Astrocyte of the spinal cord (primary cell): ENCODE measurements at regions not wholly inside any gene's neighbourhood (a gene's known extent, or its start where the extent isn't known, plus 50 kb on each side); places are given as distances from the start of the nearest gene placed in this dataset.
"Not testable (repeated sequence)": the region's sequence is repeated elsewhere in the genome, so short reads cannot be mapped to it uniquely, and the experiment has no call there.

ENCODE experiments used
- DNase-seq: peaks from one replicate; pipeline ENCODE4 v3.0.0; 2011; ENCODE audit warnings: low read depth, low spot score
- H3K4me3 ChIP-seq: 2 replicates; pipeline ENCODE4 v1.5.1; 2011; ENCODE audit warnings: low read depth, mild to moderate bottlenecking, low read length, moderate library complexity
- in situ Hi-C: cut with HindIII; loops from 2 replicates; pipeline ENCODE4 v1.10.0; 2017; ENCODE audit warnings: low sequenced_read_pairs
- TF ChIP-seq, protein P1 (sequence below): IDR thresholded peaks from 2 replicates; pipeline ENCODE4 v1.5.1; 2012; ENCODE audit warnings: low read depth, mild to moderate bottlenecking, low read length, inconsistent platforms

DNA sequence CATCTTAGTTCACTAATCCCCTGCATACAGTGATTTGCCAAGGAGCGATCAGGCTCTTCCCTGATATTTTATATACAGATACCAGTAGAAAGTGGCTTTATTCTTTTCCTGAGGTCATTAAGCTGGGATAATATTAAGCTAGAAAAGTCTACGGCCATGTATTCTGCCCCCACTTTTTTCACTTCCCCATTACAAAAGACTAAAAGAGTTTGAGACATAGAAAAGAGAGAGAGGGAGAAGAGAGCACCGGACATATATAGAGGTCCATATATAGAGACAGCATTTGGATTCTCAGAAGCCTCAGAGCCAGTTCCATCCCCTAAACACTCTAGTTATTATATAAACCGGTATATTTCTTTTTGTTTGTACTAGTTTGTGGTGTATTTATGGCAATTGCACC lies 166.5 kb upstream of the ANKFN1 start:
- no peak overlapping the region for H3K4me3 ChIP-seq
- in situ Hi-C loops: no loop called here
- TF ChIP-seq, protein P1, sequence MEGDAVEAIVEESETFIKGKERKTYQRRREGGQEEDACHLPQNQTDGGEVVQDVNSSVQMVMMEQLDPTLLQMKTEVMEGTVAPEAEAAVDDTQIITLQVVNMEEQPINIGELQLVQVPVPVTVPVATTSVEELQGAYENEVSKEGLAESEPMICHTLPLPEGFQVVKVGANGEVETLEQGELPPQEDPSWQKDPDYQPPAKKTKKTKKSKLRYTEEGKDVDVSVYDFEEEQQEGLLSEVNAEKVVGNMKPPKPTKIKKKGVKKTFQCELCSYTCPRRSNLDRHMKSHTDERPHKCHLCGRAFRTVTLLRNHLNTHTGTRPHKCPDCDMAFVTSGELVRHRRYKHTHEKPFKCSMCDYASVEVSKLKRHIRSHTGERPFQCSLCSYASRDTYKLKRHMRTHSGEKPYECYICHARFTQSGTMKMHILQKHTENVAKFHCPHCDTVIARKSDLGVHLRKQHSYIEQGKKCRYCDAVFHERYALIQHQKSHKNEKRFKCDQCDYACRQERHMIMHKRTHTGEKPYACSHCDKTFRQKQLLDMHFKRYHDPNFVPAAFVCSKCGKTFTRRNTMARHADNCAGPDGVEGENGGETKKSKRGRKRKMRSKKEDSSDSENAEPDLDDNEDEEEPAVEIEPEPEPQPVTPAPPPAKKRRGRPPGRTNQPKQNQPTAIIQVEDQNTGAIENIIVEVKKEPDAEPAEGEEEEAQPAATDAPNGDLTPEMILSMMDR: no peak
- DNase-seq: no peak

DNA sequence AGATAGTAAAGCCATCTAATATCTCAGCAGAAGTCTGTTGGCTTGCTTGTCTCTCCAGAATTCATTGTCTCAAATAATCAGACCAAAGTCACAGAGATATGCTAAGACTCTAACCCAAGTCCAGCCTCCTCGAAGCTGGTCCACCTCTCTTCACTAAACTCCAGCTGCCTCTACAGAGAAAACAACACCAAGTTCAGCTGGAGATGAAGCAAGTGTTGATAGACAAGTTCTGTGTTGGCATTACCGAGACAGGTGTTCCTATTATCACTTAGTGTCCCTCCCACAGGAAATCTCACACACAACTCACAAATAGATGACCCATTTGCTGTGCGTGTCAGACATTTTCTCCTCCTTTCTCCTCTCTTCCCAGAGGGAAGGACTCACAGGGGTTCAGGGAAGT lies 164.4 kb upstream of the ANKFN1 start:
- in situ Hi-C loops: no loop called here
- TF ChIP-seq, protein P1: no peak
- H3K4me3 ChIP-seq: no peak overlapping the region
- DNase-seq: no peak

DNA sequence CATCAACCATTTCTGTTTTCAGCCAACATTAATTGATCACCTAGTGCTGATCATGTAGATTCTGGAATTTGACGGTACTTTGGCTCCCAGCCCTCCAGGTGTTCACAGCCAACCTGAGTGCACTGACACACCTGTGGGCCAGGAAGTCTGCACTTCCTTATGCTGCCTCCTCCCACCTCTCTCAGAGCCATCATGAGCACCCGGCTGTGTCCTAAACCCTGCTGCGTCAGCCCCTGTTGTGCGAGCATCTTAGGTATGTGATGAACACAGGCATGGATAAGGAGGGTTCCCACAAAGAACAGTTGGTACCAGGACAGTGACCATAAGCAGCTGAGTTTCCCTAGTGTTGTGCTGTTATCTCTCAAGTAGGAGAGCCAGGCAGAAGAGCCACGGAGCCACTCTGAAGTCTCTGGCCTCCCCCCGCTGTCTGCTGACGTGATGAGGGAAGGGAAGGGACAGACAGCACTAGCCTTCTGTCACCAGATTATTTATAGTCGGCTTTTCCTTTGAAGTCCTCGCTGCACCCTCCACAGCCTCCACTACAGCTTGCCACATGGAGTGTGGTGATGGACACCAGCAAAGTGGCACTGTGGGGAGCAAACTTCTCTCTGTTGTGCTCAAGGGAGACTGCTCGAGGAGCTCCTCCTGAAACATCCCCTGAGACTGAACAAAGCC lies 162.8 kb upstream of the ANKFN1 start:
- in situ Hi-C loops: no loop called here

DNA sequence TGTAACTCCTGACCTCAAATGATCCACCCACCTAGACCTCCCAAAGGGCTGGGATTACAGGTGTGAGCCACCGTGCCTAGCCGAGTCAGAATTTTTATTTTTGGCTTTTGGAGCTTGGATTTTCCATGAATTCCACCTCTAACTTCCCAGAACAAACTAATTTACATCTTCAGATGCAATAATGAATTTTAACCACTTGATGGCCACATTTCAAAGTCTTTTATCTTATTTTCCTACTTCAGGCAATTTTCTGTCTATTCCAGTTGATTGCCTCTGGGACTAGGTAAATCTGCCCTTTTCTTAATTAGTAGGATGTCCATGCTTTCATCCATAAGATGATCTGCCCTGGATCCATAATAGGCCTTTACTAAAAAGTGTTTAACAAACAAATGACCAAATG lies 156.4 kb upstream of the ANKFN1 start:
- in situ Hi-C loops: no loop called here
- TF ChIP-seq, protein P1: no peak
- DNase-seq: no peak
- no peak overlapping the region for H3K4me3 ChIP-seq

More for the DNA sequence above, 162.8 kb upstream of the ANKFN1 start:
- TF ChIP-seq, protein P1: no peak
- H3K4me3 ChIP-seq: no peak overlapping the region
- DNase-seq: no peak

DNA sequence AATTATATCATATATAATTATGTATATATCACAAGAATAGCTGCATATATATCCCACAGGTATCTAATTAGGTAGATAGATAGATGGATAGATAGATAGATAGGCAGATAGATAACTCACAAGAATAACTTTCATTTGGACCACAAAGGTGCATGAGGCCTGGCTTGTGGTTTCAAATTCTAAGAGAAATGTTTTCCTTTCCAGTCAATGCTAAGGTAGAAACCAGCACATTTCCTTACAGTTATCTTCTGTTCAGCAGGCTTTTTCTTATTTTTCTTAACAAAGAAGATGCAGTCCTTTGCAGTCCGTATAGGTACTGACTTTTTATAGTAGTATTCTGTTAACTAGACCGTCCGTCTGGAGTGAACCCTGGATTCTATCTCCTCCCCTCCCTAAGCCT lies 152.9 kb upstream of the ANKFN1 start:
- in situ Hi-C loops: no loop called here
- TF ChIP-seq, protein P1: no peak
- DNase-seq: no peak
- no peak overlapping the region for H3K4me3 ChIP-seq

DNA sequence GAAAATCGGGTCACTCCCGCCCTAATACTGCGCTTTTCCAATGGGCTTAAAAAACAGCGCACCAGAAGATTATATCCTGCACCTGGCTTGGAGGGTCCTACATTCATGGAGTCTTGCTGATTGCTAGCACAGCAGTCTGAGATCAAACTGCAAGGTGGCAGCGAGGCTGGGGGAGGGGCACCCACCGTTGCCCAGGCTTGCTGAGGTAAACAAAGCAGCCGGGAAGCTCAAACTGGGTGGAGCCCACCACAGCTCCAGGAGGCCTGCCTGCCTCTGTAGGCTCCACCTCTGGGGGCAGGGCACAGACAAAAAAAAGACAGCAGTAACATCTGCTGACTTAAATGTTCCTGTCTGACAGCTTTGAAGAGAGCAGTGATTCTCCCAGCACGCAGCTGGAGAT lies 150.6 kb upstream of the ANKFN1 start:
- in situ Hi-C loops, DNase-seq, H3K4me3 ChIP-seq: not testable (repeated sequence)

DNA sequence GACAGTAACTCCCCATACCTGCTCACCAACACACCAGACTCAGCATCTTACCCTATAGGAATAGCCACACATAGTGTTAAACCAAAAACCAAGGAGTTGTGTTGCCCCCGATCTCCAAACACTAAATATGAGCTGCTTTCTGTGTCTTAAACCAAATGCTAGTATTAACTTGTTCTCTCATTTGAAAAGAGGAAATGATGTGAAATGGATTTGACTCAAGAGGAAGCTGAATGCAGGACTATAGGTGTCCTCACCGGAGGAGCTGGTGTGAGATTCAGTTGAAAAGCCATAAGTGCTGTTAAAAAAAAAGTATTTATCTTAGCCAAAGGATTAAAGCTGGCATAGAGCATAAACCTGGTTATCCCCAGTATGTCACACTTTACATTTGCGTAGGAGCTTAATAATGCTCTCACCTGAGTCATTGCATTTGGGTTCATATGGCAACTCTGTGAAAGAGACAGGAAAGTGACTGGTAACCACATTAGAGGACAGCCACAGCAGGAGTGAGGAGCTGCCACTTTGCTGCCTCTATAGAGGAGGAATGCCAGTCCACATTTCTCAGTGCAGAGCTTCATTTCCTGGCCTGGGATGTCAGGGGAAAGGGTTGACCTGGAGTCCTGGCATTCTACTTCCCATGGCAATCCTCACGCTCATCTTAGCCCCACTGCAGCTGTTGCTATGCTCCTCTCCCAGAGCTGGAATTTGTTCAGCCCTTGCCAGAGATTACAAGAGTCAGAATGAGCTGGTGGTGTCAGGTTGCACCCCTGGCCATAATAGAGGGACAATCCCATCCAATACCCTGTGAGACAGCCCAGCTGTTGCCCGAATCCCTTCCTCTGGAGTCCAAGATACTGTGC lies 143.3 kb upstream of the ANKFN1 start:
- no peak overlapping the region for H3K4me3 ChIP-seq
- in situ Hi-C loops: no loop called here
- DNase-seq: no peak
- TF ChIP-seq, protein P1: no peak
